ENCODE measurements at regions not wholly inside any gene's neighbourhood (a gene's known extent, or its start where the extent isn't known, plus 50 kb on each side); places are given as distances from the start of the nearest gene placed in this dataset.

DNA sequence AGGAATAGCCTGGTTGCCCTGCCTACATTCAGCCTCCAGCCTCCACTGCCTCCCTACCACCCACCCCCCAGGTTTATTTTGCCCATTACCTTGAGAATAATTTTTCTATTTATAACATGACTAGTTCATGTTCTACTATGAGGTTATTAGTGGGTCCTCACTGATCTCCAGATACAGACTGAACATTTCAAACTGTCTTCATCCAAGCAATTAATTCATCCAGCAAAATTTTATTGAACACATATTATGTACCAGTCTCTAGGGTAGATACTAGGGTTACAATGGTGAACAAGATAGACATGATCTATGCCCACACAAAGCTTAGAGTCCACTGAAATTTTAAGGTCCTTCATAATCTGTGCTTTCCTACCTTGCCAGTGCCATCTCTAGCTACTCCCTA, 51.6 kb upstream of the FHIP2A start:
- no peak for DNase-seq (ENCODE audit: low spot score)

DNA sequence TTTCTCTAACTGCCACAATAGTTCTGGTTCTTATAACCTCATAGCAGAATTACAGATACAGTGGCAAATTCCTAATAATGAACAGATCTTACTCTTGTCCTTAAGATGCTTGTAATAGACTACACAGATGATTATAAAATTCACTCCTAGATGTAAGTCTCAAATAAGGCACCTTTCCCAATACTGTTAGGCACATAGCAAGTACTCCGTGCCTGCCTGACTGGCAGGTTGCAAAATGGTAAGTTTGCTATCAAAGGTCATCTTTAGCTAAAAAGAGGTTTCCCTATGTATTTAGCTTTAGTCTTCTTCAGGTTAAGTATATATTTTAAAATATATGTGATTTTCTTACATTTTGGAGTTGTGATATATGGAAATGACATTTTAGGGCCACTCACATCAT, 50.4 kb upstream of the FHIP2A start:
- DNase-seq (ENCODE audit: low spot score): no peak

DNA sequence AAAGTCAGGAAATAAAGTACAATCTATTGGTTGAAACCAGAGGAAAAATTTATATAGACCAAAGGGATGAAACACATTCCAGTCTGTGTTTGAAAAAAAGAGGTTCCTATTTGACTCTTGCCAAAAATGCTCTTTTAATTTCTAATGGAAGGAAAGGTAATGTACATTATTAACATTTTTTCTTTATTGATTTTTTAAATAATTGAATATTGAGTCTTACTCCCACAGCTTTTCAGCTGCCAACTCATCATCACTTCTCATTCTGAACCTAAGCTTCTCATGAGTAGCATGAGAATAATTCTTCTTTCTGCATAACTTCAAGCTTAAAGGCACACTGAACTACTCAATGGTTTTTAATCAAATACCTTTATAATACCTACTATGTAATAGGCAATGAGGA, 49.8 kb upstream of the FHIP2A start:
- DNase-seq (ENCODE audit: low spot score): no peak
